HG02798 (cell line): ENCODE measurements at regions not wholly inside any gene's neighbourhood (a gene's known extent, or its start where the extent isn't known, plus 50 kb on each side); places are given as distances from the start of the nearest gene placed in this dataset.

Experiments used
- ATAC-seq: cut with Tn5 transposase; IDR thresholded peaks from one replicate; pipeline ENCODE4 v1.9.1; 2021; ENCODE audit warnings: mild to moderate bottlenecking; ENCODE audit not compliant: unreplicated experiment, poor library complexity

GRCh38 chr10:6748029-6748428, 168.0 kb upstream of the PRKCQ start:
- no peak for ATAC-seq

GRCh38 chr10:6746782-6747181, 166.7 kb upstream of the PRKCQ start:
- ATAC-seq, result no peak

GRCh38 chr10:6743291-6743849, 163.3 kb upstream of the PRKCQ start:
- ATAC-seq, result no peak

GRCh38 chr10:6741541-6741941, 161.5 kb upstream of the PRKCQ start:
- ATAC-seq, result no peak

GRCh38 chr10:6739530-6740174, 159.6 kb upstream of the PRKCQ start:
- no peak for ATAC-seq

- ATAC-seq, result no peak
Observed at GRCh38 chr10:6738112-6738768, 158.2 kb upstream of the PRKCQ start.

- no peak for ATAC-seq
Observed at GRCh38 chr10:6737758-6738111, 157.7 kb upstream of the PRKCQ start.

- ATAC-seq, result no peak
Observed at GRCh38 chr10:6737080-6737641, 157.1 kb upstream of the PRKCQ start.

GRCh38 chr10:6734286-6734685, 154.2 kb upstream of the PRKCQ start:
- ATAC-seq, result no peak

GRCh38 chr10:6729861-6730344, 149.8 kb upstream of the PRKCQ start:
- ATAC-seq, result no peak

- ATAC-seq, result no peak
Observed at GRCh38 chr10:6729071-6729774, 149.1 kb upstream of the PRKCQ start.

- no peak for ATAC-seq
Observed at GRCh38 chr10:6726924-6727323, 146.8 kb upstream of the PRKCQ start.

- no peak for ATAC-seq
Observed at GRCh38 chr10:6722616-6723004, 142.5 kb upstream of the PRKCQ start.

GRCh38 chr10:6721964-6722615, 142.0 kb upstream of the PRKCQ start:
- no peak for ATAC-seq

- no peak for ATAC-seq
Observed at GRCh38 chr10:6721480-6721879, 141.4 kb upstream of the PRKCQ start.

- ATAC-seq, result no peak
Observed at GRCh38 chr10:6719561-6719960, 139.5 kb upstream of the PRKCQ start.

GRCh38 chr10:6718550-6718949, 138.5 kb upstream of the PRKCQ start:
- ATAC-seq, result no peak

- ATAC-seq, result no peak
Observed at GRCh38 chr10:6716516-6716915, 136.4 kb upstream of the PRKCQ start.

- no peak for ATAC-seq
Observed at GRCh38 chr10:6713716-6714115, 133.6 kb upstream of the PRKCQ start.

- no peak for ATAC-seq
Observed at GRCh38 chr10:6713120-6713519, 133.0 kb upstream of the PRKCQ start.
